Stomach (tissue), 8 donors: ENCODE measurements at regions not wholly inside any gene's neighbourhood (a gene's known extent, or its start where the extent isn't known, plus 50 kb on each side); places are given as distances from the start of the nearest gene placed in this dataset.

Source experiments
- DNase-seq, 2 donors: peaks; one replicate each; pipeline versions ENCODE4 v3.0.0 to v3.0.0-alpha.2; 2013 to 2019
- H3K27ac ChIP-seq, 5 donors: fragments of 200-600 bp in 4 of 5; sonication (generic) in 4 of 5; one replicate each; pipeline ENCODE4 v1.5.1; 2013 to 2019; ENCODE audit warnings: mild to moderate bottlenecking in 1 of 5, moderate library complexity in 1 of 5
- H3K27me3 ChIP-seq, 3 donors: fragments of 200-600 bp; sonication (generic); one replicate each; pipeline ENCODE4 v1.5.1; 2017 to 2019; ENCODE audit warnings: mixed run types in 1 of 3
- H3K36me3 ChIP-seq, 4 donors: fragments of 200-600 bp; sonication (generic); 1 replicate in 3 of 4; 2 replicates in 1 of 4; pipeline ENCODE4 v1.5.1; 2016 to 2019
- H3K4me1 ChIP-seq, 4 donors: fragments of 200-600 bp; sonication (generic); one replicate each; pipeline ENCODE4 v1.5.1; 2016 to 2019
- H3K4me3 ChIP-seq, 4 donors: fragments of 200-600 bp; sonication (generic) in 3 of 4; one replicate each; pipeline ENCODE4 v1.5.1; 2016 to 2019; ENCODE audit warnings: mild to moderate bottlenecking in 1 of 4
- H3K9me3 ChIP-seq, 4 donors: fragments of 200-600 bp; sonication (generic); one replicate each; pipeline ENCODE4 v1.5.1; 2016 to 2019
- CTCF ChIP-seq, 7 experiments: fragments of 450-650 bp in 4 of 7; fragments of 200-600 bp in 3 of 7; sonication (generic) in 3 of 7; IDR thresholded peaks; one replicate each; pipeline ENCODE4 v1.5.1; 2016 to 2019; ENCODE audit warnings: antibody characterized with exemption in 7 of 7, control low read depth in 2 of 7, mild to moderate bottlenecking in 1 of 7
- EP300 ChIP-seq: sonication (generic); formaldehyde crosslinking; IDR thresholded peaks from one replicate; pipeline ENCODE4 v1.6.1; 2017; ENCODE audit warnings: antibody characterized with exemption
- POLR2A ChIP-seq, 4 donors: fragments of 450-650 bp; IDR thresholded peaks; one replicate each; pipeline ENCODE4 v1.6.1; 2016; ENCODE audit warnings: antibody characterized with exemption in 4 of 4, control low read depth in 2 of 4, mild to moderate bottlenecking in 1 of 4, moderate library complexity in 1 of 4
- POLR2AphosphoS5 ChIP-seq, 3 donors: sonication (generic); formaldehyde crosslinking; IDR thresholded peaks; one replicate each; pipeline ENCODE4 v1.6.1; 2016; ENCODE audit warnings: antibody characterized with exemption in 3 of 3
- WGBS, 5 donors: extraction: QIAGEN DNeasy Blood & Tissue Kit in 3 of 5; methylation state at CpG; one replicate each; pipeline versions ENCODE4 v1.1.5 to v1.1.7; 2013 to 2018; 5-methylcytosine and 5-hydroxymethylcytosine counted together
- intact Hi-C: fragments of 100-400 bp; cut with DNase I; formaldehyde crosslinking; loops from one replicate; pipeline ENCODE4 v1.15.1; 2023; ENCODE audit warnings: low total_unique reads
- donor health status: healthy with polysubstance abuse.
- donor health status: Bipolar disorder and iron deficiency.
- donor health status: healthy.

DNA sequence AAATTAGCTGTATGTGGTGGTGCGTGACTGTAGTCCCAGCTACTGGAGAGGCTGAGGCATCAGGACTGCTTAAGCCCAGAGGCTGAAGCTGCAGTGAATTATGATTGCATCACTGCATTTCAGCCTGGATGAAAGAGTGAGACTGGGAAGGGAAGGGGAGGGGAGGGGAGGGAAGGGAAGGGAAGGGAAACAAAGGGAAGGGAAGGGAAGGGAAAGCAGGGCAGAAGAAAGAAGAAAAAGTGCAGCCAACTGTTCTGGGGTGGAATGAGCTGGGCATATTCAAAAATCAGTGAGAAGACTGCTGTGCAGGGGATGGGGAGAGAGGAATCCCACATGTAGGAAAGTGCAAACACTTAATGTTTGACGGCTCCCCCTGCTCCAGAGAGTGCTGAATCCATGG lies 905.5 kb downstream of the UQCRFS1 start:
- no peak overlapping the region for H3K4me3 ChIP-seq
- no peak for TF ChIP-seq POLR2AphosphoS5 (IDR thresholded peaks at IDR 0.05)
- no peak for TF ChIP-seq CTCF (IDR thresholded peaks at IDR 0.05)
- no peak for TF ChIP-seq POLR2A (IDR thresholded peaks at IDR 0.05)
- TF ChIP-seq EP300 = no peak
- H3K27me3 ChIP-seq = no peaks in the 10 kb centered on the region
- 54 to 66% (median 61%) methylated on average over 2 of the region's 2 CpGs for WGBS, 5 donors
- H3K9me3 ChIP-seq = no peaks in the 10 kb centered on the region
- no peak overlapping the region for H3K27ac ChIP-seq
- intact Hi-C loops = no loop called here
- H3K4me1 ChIP-seq = no peaks in the 10 kb centered on the region
- DNase-seq = no peak
- no peaks in the 10 kb centered on the region for H3K36me3 ChIP-seq

- TF ChIP-seq EP300 (no peak), CTCF (IDR thresholded peaks at IDR 0.05) (no peak), POLR2A (IDR thresholded peaks at IDR 0.05) (no peak), POLR2AphosphoS5 (IDR thresholded peaks at IDR 0.05) (no peak)
- Histone ChIP-seq H3K9me3 (no peaks in the 10 kb centered on the region), H3K27ac (no peak overlapping the region), H3K4me1 (no peaks in the 10 kb centered on the region), H3K4me3 (no peak overlapping the region), H3K27me3 (no peaks in the 10 kb centered on the region), H3K36me3 (no peaks in the 10 kb centered on the region)
- no peak for DNase-seq
- intact Hi-C loops = no loop called here
- 59 to 92% (median 67%) methylated on average over 4 of the region's 4 CpGs for WGBS, 5 donors
These were observed 907.4 kb downstream of the UQCRFS1 start for GRCh38 chr19:28305513-28305912.

- Histone ChIP-seq H3K9me3 (no peaks in the 10 kb centered on the region), H3K27me3 (peaks cover 0 to 5% (median 0%) of the 10 kb centered on the region in 3 donors), H3K36me3 (no peaks in the 10 kb centered on the region), H3K4me1 (no peaks in the 10 kb centered on the region), H3K27ac (no peak overlapping the region), H3K4me3 (no peak overlapping the region)
- TF ChIP-seq CTCF (IDR thresholded peaks at IDR 0.05) = no peak
- no peak for TF ChIP-seq EP300
- TF ChIP-seq POLR2AphosphoS5 (IDR thresholded peaks at IDR 0.05) = no peak
- TF ChIP-seq POLR2A (IDR thresholded peaks at IDR 0.05) = no peak
- no peak for DNase-seq
- 66 to 77% (median 72%) methylated on average over 7 of the region's 7 CpGs for WGBS, 5 donors
- intact Hi-C loops = no loop called here
These were observed 909.4 kb downstream of the UQCRFS1 start for GRCh38 chr19:28303502-28303901.

DNA sequence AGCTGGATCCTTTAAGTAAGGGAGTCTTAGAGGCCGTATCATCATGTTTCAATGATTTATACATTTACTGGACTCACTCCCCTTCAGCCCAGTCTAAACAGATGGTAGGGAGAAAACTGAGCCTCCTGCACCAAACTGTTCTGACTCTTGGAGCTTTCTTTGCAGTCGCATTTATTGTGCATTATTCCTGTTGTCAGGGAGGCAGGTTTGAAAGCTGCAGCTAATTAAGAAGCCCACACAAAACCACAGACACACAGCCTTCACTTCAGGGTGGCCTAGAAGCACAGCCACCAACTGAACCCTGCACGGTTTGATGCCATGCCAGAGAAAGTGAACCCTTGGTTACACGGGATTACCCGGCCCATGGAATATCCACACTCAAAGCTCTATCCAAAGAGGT lies 911.0 kb downstream of the UQCRFS1 start:
- no peaks in the 10 kb centered on the region for H3K9me3 ChIP-seq
- 35 to 88% (median 76%) methylated on average over 5 of the region's 5 CpGs for WGBS, 5 donors
- no peak overlapping the region for H3K4me3 ChIP-seq
- peaks cover 0 to 5% (median 0%) of the 10 kb centered on the region in 3 donors for H3K27me3 ChIP-seq
- no peak for DNase-seq
- no peaks in the 10 kb centered on the region for H3K36me3 ChIP-seq
- H3K4me1 ChIP-seq = peaks cover 0 to 4% (median 0%) of the 10 kb centered on the region in 4 donors
- intact Hi-C loops = no loop called here
- TF ChIP-seq EP300 (no peak), POLR2AphosphoS5 (IDR thresholded peaks at IDR 0.05) (no peak), POLR2A (IDR thresholded peaks at IDR 0.05) (no peak), CTCF (IDR thresholded peaks at IDR 0.05) (no peak)
- H3K27ac ChIP-seq = no peak overlapping the region
